ENCODE measurements at regions not wholly inside any gene's neighbourhood (a gene's known extent, or its start where the extent isn't known, plus 50 kb on each side); places are given as distances from the start of the nearest gene placed in this dataset.

- TF ChIP-seq CTCF (IDR thresholded peaks at IDR 0.05) = no peak
- TF ChIP-seq POLR2A (IDR thresholded peaks at IDR 0.05) = no peak
These were observed 202.7 kb downstream of the CGGBP1 start for GRCh38 chr3:87856126-87856525.
